ENCODE measurements at regions not wholly inside any gene's neighbourhood (a gene's known extent, or its start where the extent isn't known, plus 50 kb on each side); places are given as distances from the start of the nearest gene placed in this dataset.

DNA sequence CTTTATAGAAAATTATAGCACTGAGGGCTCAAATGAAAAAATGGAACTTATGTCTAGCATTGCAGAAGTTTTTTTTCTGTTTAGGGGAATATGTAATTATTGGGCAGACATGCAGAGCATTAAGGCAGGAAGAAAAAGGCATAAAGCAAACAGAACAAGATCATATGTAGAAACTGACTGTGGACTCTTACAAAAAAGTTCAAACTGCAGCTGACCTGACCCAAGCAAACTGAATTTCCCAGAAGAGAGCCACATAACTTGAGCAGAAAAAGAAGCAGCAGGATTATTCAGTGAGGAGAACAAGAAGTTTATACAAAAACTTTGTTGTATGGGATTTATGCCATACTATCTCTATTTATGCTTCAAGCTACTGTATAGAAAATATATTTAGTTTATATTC lies 250.9 kb downstream of the PHF14 start:
- ATAC-seq = no peak

More for the DNA sequence above, 250.9 kb downstream of the PHF14 start:
- DNase-seq (ENCODE audit: low spot score) = no peak
- no peak overlapping the region for H3K4me3 ChIP-seq
- Mint-ChIP-seq H3K9me3 (no peaks in the 10 kb centered on the region), H3K4me3 (no peak overlapping the region), H3K27ac (no peak overlapping the region), H3K27me3 (ENCODE audit: insufficient read depth, low read depth, poor library complexity) (peaks cover 4% of the 10 kb centered on the region), H3K4me1 (peaks cover 9% of the 10 kb centered on the region; the same call in 2 of the 3 replicates), H3K36me3 (ENCODE audit: low read depth) (no peaks in the 10 kb centered on the region)
- no peak overlapping the region for H3K27ac ChIP-seq (ENCODE audit: low read depth)
- no peak for TF ChIP-seq EZH2phosphoT487 (IDR thresholded peaks at IDR 0.05; ENCODE audit: unreplicated experiment)
- TF ChIP-seq NANOG (IDR thresholded peaks at IDR 0.05; ENCODE audit: borderline replicate concordance) = no peak
- no peak for TF ChIP-seq EZH2 (IDR thresholded peaks at IDR 0.05; ENCODE audit: low read depth, unreplicated experiment)
- no peak for TF ChIP-seq ZNF114 (CRISPR knock-in tag; IDR thresholded peaks at IDR 0.05)
- TF ChIP-seq, protein P1, sequence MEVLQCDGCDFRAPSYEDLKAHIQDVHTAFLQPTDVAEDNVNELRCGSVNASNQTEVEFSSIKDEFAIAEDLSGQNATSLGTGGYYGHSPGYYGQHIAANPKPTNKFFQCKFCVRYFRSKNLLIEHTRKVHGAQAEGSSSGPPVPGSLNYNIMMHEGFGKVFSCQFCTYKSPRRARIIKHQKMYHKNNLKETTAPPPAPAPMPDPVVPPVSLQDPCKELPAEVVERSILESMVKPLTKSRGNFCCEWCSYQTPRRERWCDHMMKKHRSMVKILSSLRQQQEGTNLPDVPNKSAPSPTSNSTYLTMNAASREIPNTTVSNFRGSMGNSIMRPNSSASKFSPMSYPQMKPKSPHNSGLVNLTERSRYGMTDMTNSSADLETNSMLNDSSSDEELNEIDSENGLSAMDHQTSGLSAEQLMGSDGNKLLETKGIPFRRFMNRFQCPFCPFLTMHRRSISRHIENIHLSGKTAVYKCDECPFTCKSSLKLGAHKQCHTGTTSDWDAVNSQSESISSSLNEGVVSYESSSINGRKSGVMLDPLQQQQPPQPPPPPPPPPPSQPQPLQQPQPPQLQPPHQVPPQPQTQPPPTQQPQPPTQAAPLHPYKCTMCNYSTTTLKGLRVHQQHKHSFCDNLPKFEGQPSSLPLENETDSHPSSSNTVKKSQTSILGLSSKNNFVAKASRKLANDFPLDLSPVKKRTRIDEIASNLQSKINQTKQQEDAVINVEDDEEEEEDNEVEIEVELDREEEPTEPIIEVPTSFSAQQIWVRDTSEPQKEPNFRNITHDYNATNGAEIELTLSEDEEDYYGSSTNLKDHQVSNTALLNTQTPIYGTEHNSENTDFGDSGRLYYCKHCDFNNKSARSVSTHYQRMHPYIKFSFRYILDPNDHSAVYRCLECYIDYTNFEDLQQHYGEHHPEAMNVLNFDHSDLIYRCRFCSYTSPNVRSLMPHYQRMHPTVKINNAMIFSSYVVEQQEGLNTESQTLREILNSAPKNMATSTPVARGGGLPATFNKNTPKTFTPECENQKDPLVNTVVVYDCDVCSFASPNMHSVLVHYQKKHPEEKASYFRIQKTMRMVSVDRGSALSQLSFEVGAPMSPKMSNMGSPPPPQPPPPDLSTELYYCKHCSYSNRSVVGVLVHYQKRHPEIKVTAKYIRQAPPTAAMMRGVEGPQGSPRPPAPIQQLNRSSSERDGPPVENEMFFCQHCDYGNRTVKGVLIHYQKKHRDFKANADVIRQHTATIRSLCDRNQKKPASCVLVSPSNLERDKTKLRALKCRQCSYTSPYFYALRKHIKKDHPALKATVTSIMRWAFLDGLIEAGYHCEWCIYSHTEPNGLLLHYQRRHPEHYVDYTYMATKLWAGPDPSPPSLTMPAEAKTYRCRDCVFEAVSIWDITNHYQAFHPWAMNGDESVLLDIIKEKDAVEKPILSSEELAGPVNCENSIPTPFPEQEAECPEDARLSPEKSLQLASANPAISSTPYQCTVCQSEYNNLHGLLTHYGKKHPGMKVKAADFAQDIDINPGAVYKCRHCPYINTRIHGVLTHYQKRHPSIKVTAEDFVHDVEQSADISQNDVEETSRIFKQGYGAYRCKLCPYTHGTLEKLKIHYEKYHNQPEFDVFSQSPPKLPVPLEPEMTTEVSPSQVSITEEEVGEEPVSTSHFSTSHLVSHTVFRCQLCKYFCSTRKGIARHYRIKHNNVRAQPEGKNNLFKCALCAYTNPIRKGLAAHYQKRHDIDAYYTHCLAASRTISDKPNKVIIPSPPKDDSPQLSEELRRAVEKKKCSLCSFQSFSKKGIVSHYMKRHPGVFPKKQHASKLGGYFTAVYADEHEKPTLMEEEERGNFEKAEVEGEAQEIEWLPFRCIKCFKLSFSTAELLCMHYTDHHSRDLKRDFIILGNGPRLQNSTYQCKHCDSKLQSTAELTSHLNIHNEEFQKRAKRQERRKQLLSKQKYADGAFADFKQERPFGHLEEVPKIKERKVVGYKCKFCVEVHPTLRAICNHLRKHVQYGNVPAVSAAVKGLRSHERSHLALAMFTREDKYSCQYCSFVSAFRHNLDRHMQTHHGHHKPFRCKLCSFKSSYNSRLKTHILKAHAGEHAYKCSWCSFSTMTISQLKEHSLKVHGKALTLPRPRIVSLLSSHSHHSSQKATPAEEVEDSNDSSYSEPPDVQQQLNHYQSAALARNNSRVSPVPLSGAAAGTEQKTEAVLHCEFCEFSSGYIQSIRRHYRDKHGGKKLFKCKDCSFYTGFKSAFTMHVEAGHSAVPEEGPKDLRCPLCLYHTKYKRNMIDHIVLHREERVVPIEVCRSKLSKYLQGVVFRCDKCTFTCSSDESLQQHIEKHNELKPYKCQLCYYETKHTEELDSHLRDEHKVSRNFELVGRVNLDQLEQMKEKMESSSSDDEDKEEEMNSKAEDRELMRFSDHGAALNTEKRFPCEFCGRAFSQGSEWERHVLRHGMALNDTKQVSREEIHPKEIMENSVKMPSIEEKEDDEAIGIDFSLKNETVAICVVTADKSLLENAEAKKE (CRISPR knock-in tag; IDR thresholded peaks at IDR 0.05) = no peak
- TF ChIP-seq JUNB (IDR thresholded peaks at IDR 0.05; ENCODE audit: unreplicated experiment) = no peak
- TF ChIP-seq, protein P2, sequence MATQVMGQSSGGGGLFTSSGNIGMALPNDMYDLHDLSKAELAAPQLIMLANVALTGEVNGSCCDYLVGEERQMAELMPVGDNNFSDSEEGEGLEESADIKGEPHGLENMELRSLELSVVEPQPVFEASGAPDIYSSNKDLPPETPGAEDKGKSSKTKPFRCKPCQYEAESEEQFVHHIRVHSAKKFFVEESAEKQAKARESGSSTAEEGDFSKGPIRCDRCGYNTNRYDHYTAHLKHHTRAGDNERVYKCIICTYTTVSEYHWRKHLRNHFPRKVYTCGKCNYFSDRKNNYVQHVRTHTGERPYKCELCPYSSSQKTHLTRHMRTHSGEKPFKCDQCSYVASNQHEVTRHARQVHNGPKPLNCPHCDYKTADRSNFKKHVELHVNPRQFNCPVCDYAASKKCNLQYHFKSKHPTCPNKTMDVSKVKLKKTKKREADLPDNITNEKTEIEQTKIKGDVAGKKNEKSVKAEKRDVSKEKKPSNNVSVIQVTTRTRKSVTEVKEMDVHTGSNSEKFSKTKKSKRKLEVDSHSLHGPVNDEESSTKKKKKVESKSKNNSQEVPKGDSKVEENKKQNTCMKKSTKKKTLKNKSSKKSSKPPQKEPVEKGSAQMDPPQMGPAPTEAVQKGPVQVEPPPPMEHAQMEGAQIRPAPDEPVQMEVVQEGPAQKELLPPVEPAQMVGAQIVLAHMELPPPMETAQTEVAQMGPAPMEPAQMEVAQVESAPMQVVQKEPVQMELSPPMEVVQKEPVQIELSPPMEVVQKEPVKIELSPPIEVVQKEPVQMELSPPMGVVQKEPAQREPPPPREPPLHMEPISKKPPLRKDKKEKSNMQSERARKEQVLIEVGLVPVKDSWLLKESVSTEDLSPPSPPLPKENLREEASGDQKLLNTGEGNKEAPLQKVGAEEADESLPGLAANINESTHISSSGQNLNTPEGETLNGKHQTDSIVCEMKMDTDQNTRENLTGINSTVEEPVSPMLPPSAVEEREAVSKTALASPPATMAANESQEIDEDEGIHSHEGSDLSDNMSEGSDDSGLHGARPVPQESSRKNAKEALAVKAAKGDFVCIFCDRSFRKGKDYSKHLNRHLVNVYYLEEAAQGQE (IDR thresholded peaks at IDR 0.05; ENCODE audit: unreplicated experiment) = no peak
- TF ChIP-seq, protein P3, sequence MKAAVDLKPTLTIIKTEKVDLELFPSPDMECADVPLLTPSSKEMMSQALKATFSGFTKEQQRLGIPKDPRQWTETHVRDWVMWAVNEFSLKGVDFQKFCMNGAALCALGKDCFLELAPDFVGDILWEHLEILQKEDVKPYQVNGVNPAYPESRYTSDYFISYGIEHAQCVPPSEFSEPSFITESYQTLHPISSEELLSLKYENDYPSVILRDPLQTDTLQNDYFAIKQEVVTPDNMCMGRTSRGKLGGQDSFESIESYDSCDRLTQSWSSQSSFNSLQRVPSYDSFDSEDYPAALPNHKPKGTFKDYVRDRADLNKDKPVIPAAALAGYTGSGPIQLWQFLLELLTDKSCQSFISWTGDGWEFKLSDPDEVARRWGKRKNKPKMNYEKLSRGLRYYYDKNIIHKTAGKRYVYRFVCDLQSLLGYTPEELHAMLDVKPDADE (IDR thresholded peaks at IDR 0.05) = no peak
- TF ChIP-seq CREB1 (CRISPR knock-in tag; IDR thresholded peaks at IDR 0.05; ENCODE audit: low read depth) = no peak
- TF ChIP-seq, protein P4, sequence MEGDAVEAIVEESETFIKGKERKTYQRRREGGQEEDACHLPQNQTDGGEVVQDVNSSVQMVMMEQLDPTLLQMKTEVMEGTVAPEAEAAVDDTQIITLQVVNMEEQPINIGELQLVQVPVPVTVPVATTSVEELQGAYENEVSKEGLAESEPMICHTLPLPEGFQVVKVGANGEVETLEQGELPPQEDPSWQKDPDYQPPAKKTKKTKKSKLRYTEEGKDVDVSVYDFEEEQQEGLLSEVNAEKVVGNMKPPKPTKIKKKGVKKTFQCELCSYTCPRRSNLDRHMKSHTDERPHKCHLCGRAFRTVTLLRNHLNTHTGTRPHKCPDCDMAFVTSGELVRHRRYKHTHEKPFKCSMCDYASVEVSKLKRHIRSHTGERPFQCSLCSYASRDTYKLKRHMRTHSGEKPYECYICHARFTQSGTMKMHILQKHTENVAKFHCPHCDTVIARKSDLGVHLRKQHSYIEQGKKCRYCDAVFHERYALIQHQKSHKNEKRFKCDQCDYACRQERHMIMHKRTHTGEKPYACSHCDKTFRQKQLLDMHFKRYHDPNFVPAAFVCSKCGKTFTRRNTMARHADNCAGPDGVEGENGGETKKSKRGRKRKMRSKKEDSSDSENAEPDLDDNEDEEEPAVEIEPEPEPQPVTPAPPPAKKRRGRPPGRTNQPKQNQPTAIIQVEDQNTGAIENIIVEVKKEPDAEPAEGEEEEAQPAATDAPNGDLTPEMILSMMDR (conservative IDR thresholded peaks at IDR 0.05; ENCODE audit: low read depth in 2 of 2) = no peak
- no peak for TF ChIP-seq POLR2AphosphoS5 (IDR thresholded peaks at IDR 0.05; ENCODE audit: low read depth)
- no peak for TF ChIP-seq STAT1 (IDR thresholded peaks at IDR 0.05; ENCODE audit: unreplicated experiment)
- TF ChIP-seq ZNF331 (CRISPR knock-in tag; IDR thresholded peaks at IDR 0.05; ENCODE audit: low read depth) = no peak
- H2AFZ ChIP-seq = no peak overlapping the region
- no peak overlapping the region for H3K4me2 ChIP-seq
- H3K27me3 ChIP-seq (ENCODE audit: insufficient read depth) = no peaks in the 10 kb centered on the region
- no peaks in the 10 kb centered on the region for H3K4me1 ChIP-seq (ENCODE audit: insufficient read depth)
- no peaks in the 10 kb centered on the region for H3K9me2 ChIP-seq (ENCODE audit: insufficient read depth)
- no peaks in the 10 kb centered on the region for H3K79me2 ChIP-seq (replicated peaks; ENCODE audit: insufficient read depth)
- H4K20me1 ChIP-seq (replicated peaks; ENCODE audit: insufficient read depth) = no peaks in the 10 kb centered on the region
- H3F3A ChIP-seq (replicated peaks; ENCODE audit: low read depth) = no peaks in the 10 kb centered on the region
- H3K36me3 ChIP-seq (ENCODE audit: insufficient read depth) = no peaks in the 10 kb centered on the region

All from GM23338 (cell line).